ENCODE measurements at regions not wholly inside any gene's neighbourhood (a gene's known extent, or its start where the extent isn't known, plus 50 kb on each side); places are given as distances from the start of the nearest gene placed in this dataset.

- H4K20me1 ChIP-seq (ENCODE audit: low read depth, low read length), result no peaks in the 10 kb centered on the region
- H3K4me3 ChIP-seq (ENCODE audit: insufficient read depth, low read length, poor library complexity, severe bottlenecking), result no peak overlapping the region
- H3K9me2 ChIP-seq (replicated peaks; ENCODE audit: insufficient read depth, low read length), result no peaks in the 10 kb centered on the region
- no peak overlapping the region for H3K27ac ChIP-seq (ENCODE audit: low read depth, low read length)
- H3F3A ChIP-seq (ENCODE audit: insufficient read depth), result no peaks in the 10 kb centered on the region
- no peaks in the 10 kb centered on the region for H3K27me3 ChIP-seq (ENCODE audit: low read length)
- no peaks in the 10 kb centered on the region for H3K9me3 ChIP-seq (ENCODE audit: insufficient read depth, low read length)
- no peak overlapping the region for H2AFZ ChIP-seq (ENCODE audit: low read depth, low read length, severe bottlenecking)
- H3K36me3 ChIP-seq (ENCODE audit: low read length), result no peaks in the 10 kb centered on the region
- TF ChIP-seq CTCF (IDR thresholded peaks at IDR 0.05; ENCODE audit: insufficient read depth, low read length, poor library complexity, severe bottlenecking), result no peak
- H3K4me2 ChIP-seq (ENCODE audit: low read depth, low read length, poor library complexity, severe bottlenecking), result no peak overlapping the region
- no peak overlapping the region for H3K9ac ChIP-seq (ENCODE audit: low read length)
- H3K79me2 ChIP-seq (ENCODE audit: insufficient read depth, low read length), result no peaks in the 10 kb centered on the region
Measured at GRCh38 chr20:60516442-60516841, 558.2 kb downstream of the CDH26 start.

GRCh38 chr20:60518022-60518421 lies 559.8 kb downstream of the CDH26 start:
- H3K27ac ChIP-seq (ENCODE audit: low read depth, low read length), result no peak overlapping the region
- no peaks in the 10 kb centered on the region for H3F3A ChIP-seq (ENCODE audit: insufficient read depth)
- H3K4me2 ChIP-seq (ENCODE audit: low read depth, low read length, poor library complexity, severe bottlenecking), result no peak overlapping the region
- TF ChIP-seq CTCF (IDR thresholded peaks at IDR 0.05; ENCODE audit: insufficient read depth, low read length, poor library complexity, severe bottlenecking) (no peak), EZH2phosphoT487 (conservative IDR thresholded peaks at IDR 0.05; ENCODE audit: low read length) (no peak)
- H2AFZ ChIP-seq (ENCODE audit: low read depth, low read length, severe bottlenecking), result no peak overlapping the region
- no peaks in the 10 kb centered on the region for H3K36me3 ChIP-seq (ENCODE audit: low read length)
- H4K20me1 ChIP-seq (ENCODE audit: low read depth, low read length), result no peaks in the 10 kb centered on the region
- no peaks in the 10 kb centered on the region for H3K79me2 ChIP-seq (ENCODE audit: insufficient read depth, low read length)
- no peak overlapping the region for H3K9ac ChIP-seq (ENCODE audit: low read length)
- no peak overlapping the region for H3K4me3 ChIP-seq (ENCODE audit: insufficient read depth, low read length, poor library complexity, severe bottlenecking)
- H3K9me3 ChIP-seq (ENCODE audit: insufficient read depth, low read length), result no peaks in the 10 kb centered on the region
- no peaks in the 10 kb centered on the region for H3K27me3 ChIP-seq (ENCODE audit: low read length)
- no peaks in the 10 kb centered on the region for H3K9me2 ChIP-seq (replicated peaks; ENCODE audit: insufficient read depth, low read length)

GRCh38 chr20:60525397-60525796 lies 567.2 kb downstream of the CDH26 start:
- H3F3A ChIP-seq (ENCODE audit: insufficient read depth), result no peaks in the 10 kb centered on the region
- no peak overlapping the region for H3K9ac ChIP-seq (ENCODE audit: low read length)
- H3K4me2 ChIP-seq (ENCODE audit: low read depth, low read length, poor library complexity, severe bottlenecking), result no peak overlapping the region
- H3K27me3 ChIP-seq (ENCODE audit: low read length), result no peaks in the 10 kb centered on the region; the same call in 1 of the 2 replicates
- no peaks in the 10 kb centered on the region for H3K36me3 ChIP-seq (ENCODE audit: low read length)
- no peaks in the 10 kb centered on the region for H3K9me2 ChIP-seq (replicated peaks; ENCODE audit: insufficient read depth, low read length)
- TF ChIP-seq CTCF (IDR thresholded peaks at IDR 0.05; ENCODE audit: insufficient read depth, low read length, poor library complexity, severe bottlenecking), result no peak
- no peak for TF ChIP-seq EZH2phosphoT487 (conservative IDR thresholded peaks at IDR 0.05; ENCODE audit: low read length)
- no peak overlapping the region for H3K27ac ChIP-seq (ENCODE audit: low read depth, low read length)
- H4K20me1 ChIP-seq (ENCODE audit: low read depth, low read length), result no peaks in the 10 kb centered on the region
- no peak overlapping the region for H3K4me3 ChIP-seq (ENCODE audit: insufficient read depth, low read length, poor library complexity, severe bottlenecking)
- no peaks in the 10 kb centered on the region for H3K79me2 ChIP-seq (ENCODE audit: insufficient read depth, low read length)
- no peaks in the 10 kb centered on the region for H3K9me3 ChIP-seq (ENCODE audit: insufficient read depth, low read length)
- no peak overlapping the region for H2AFZ ChIP-seq (ENCODE audit: low read depth, low read length, severe bottlenecking)

- Histone ChIP-seq H2AFZ (ENCODE audit: low read depth, low read length, severe bottlenecking) (no peak overlapping the region), H3K4me2 (ENCODE audit: low read depth, low read length, poor library complexity, severe bottlenecking) (no peak overlapping the region), H3K79me2 (ENCODE audit: insufficient read depth, low read length) (no peaks in the 10 kb centered on the region), H3K9me2 (replicated peaks; ENCODE audit: insufficient read depth, low read length) (no peaks in the 10 kb centered on the region), H3K27me3 (ENCODE audit: low read length) (no peaks in the 10 kb centered on the region; the same call in 1 of the 2 replicates), H3K9ac (ENCODE audit: low read length) (no peak overlapping the region), H3K27ac (ENCODE audit: low read depth, low read length) (no peak overlapping the region), H3K4me3 (ENCODE audit: insufficient read depth, low read length, poor library complexity, severe bottlenecking) (no peak overlapping the region), H3K36me3 (ENCODE audit: low read length) (no peaks in the 10 kb centered on the region), H3K9me3 (ENCODE audit: insufficient read depth, low read length) (no peaks in the 10 kb centered on the region), H4K20me1 (ENCODE audit: low read depth, low read length) (no peaks in the 10 kb centered on the region), H3F3A (ENCODE audit: insufficient read depth) (no peaks in the 10 kb centered on the region)
- TF ChIP-seq CTCF (IDR thresholded peaks at IDR 0.05; ENCODE audit: insufficient read depth, low read length, poor library complexity, severe bottlenecking), result no peak
- no peak for TF ChIP-seq EZH2phosphoT487 (conservative IDR thresholded peaks at IDR 0.05; ENCODE audit: low read length)
Measured at GRCh38 chr20:60527656-60528055, 569.4 kb downstream of the CDH26 start.
